Mucosa of descending colon (tissue), 3 donors: ENCODE measurements at regions not wholly inside any gene's neighbourhood (a gene's known extent, or its start where the extent isn't known, plus 50 kb on each side); places are given as distances from the start of the nearest gene placed in this dataset.

ENCODE experiments used
- ATAC-seq: fragments of 200-7000 bp; cut with Tn5 transposase; one replicate; pipeline ENCODE4 v1.9.1; 2020; ENCODE audit warnings: mild to moderate bottlenecking, moderate library complexity
- DNase-seq, 3 donors: peaks; one replicate each; pipeline ENCODE4 v3.0.0-alpha.2; 2020
- H3K36me3 ChIP-seq: fragments of 200-600 bp; one replicate; pipeline ENCODE4 v1.8.0; 2021; ENCODE audit warnings: low read depth, mild to moderate bottlenecking
- H3K4me1 ChIP-seq: fragments of 200-600 bp; one replicate; pipeline ENCODE4 v1.8.0; 2021; ENCODE audit warnings: low read depth, mild to moderate bottlenecking
- H3K4me3 ChIP-seq: fragments of 200-600 bp; one replicate; pipeline ENCODE4 v1.8.0; 2021; ENCODE audit warnings: mild to moderate bottlenecking
- H3K9me3 ChIP-seq: fragments of 200-600 bp; one replicate; pipeline ENCODE4 v1.8.0; 2021; ENCODE audit warnings: mild to moderate bottlenecking
- CTCF ChIP-seq: fragments of 200-600 bp; IDR thresholded peaks from one replicate; pipeline ENCODE4 v1.8.0; 2022; ENCODE audit warnings: antibody characterized with exemption, mild to moderate bottlenecking
- intact Hi-C, 2 donors: fragments of 100-400 bp; cut with DNase I in 1 of 2; cut with micrococcal nuclease in 1 of 2; formaldehyde crosslinking; loops; one replicate each; pipeline versions ENCODE4 v1.11.0 to v1.11.1; 2022; cut with DNase I, micrococcal nuclease
- donor health status: DM: no; HTN: no; CAD: no; lungs with moderate emphysema.
- donor health status: DM: no; HTN: no; CAD: no.
- donor health status: DM: no; HTN: yes; CAD: no.

- ATAC-seq (no peak), DNase-seq (no peak)
- TF ChIP-seq CTCF, result no peak
- Histone ChIP-seq H3K36me3 (no peaks in the 10 kb centered on the region), H3K4me1 (no peaks in the 10 kb centered on the region), H3K4me3 (no peak overlapping the region), H3K9me3 (peaks cover 4% of the 10 kb centered on the region)
- intact Hi-C loops, result no loop called here
Measured at GRCh38 chr18:70666936-70667335, 378.1 kb downstream of the SOCS6 start.

GRCh38 chr18:70663141-70663540, 374.3 kb downstream of the SOCS6 start:
- Histone ChIP-seq H3K36me3 (no peaks in the 10 kb centered on the region), H3K4me1 (no peaks in the 10 kb centered on the region), H3K4me3 (no peak overlapping the region), H3K9me3 (no peaks in the 10 kb centered on the region)
- DNase-seq (no peak), ATAC-seq (no peak)
- TF ChIP-seq CTCF, result no peak
- intact Hi-C loops, result no loop called here

- Histone ChIP-seq H3K9me3 (no peaks in the 10 kb centered on the region), H3K4me1 (no peaks in the 10 kb centered on the region), H3K4me3 (no peak overlapping the region), H3K36me3 (no peaks in the 10 kb centered on the region)
- intact Hi-C loops, result no loop called here
- no peak for DNase-seq
- ATAC-seq, result no peak
- no peak for TF ChIP-seq CTCF
Measured at GRCh38 chr18:70662588-70662987, 373.7 kb downstream of the SOCS6 start.

- Histone ChIP-seq H3K4me3 (no peak overlapping the region), H3K36me3 (no peaks in the 10 kb centered on the region), H3K4me1 (no peaks in the 10 kb centered on the region), H3K9me3 (no peaks in the 10 kb centered on the region)
- intact Hi-C loops, result no loop called here
- TF ChIP-seq CTCF, result no peak
- DNase-seq (peak in 1 of 3 donors; percentile 7), ATAC-seq (peak; percentile 54)
Measured at GRCh38 chr18:70659036-70659925, 370.4 kb downstream of the SOCS6 start.

GRCh38 chr18:70653671-70654070, 364.8 kb downstream of the SOCS6 start:
- H3K9me3 ChIP-seq, result no peaks in the 10 kb centered on the region
- H3K4me3 ChIP-seq, result no peak overlapping the region
- no peak for TF ChIP-seq CTCF
- no peak for ATAC-seq
- intact Hi-C loops, result no loop called here
- H3K36me3 ChIP-seq, result no peaks in the 10 kb centered on the region
- H3K4me1 ChIP-seq, result no peaks in the 10 kb centered on the region
- DNase-seq, result no peak
